ENCODE measurements at regions not wholly inside any gene's neighbourhood (a gene's known extent, or its start where the extent isn't known, plus 50 kb on each side); places are given as distances from the start of the nearest gene placed in this dataset.
"Not testable (repeated sequence)": the region's sequence is repeated elsewhere in the genome, so short reads cannot be mapped to it uniquely, and the experiment has no call there.

- Histone ChIP-seq H3K27ac (ENCODE audit: low read depth, low read length) (no peak overlapping the region), H3K36me3 (ENCODE audit: control insufficient read depth, insufficient read depth, low read length) (no peaks in the 10 kb centered on the region), H3K9me3 (ENCODE audit: control insufficient read depth, low read length) (no peaks in the 10 kb centered on the region), H3K4me1 (ENCODE audit: control insufficient read depth, insufficient read depth, low read length) (no peaks in the 10 kb centered on the region), H3K9ac (ENCODE audit: extremely low read depth, low read length, poor library complexity, severe bottlenecking) (no peak overlapping the region), H3K4me3 (ENCODE audit: low read length) (no peak overlapping the region), H3K27me3 (ENCODE audit: control insufficient read depth, insufficient read depth, low read length, poor library complexity, severe bottlenecking) (no peaks in the 10 kb centered on the region)
- Mint-ChIP-seq H3K9me3 (no peaks in the 10 kb centered on the region), H3K27me3 (ENCODE audit: insufficient read depth) (no peaks in the 10 kb centered on the region), H3K4me3 (no peak overlapping the region), H3K4me1 (no peaks in the 10 kb centered on the region), H3K27ac (no peak overlapping the region), H3K36me3 (ENCODE audit: low read depth) (no peaks in the 10 kb centered on the region)
- DNase-seq = no peak
- 71 to 100% methylated on average over 1 of the region's 1 CpG for WGBS, 2 experiments (ENCODE audit: insufficient coverage in 1 of 2, insufficient read length in 1 of 2)
- no peak for TF ChIP-seq CTCF (conservative IDR thresholded peaks at IDR 0.05)
These were observed 109.3 kb upstream of the MDFIC start for GRCh38 chr7:114812570-114812969.

- no peak for DNase-seq
These were observed 108.3 kb upstream of the MDFIC start for GRCh38 chr7:114813624-114814023.

GRCh38 chr7:114817036-114817435 is 104.9 kb upstream of the MDFIC start:
- H3K4me3 ChIP-seq (ENCODE audit: low read length); H3K27me3 Mint-ChIP-seq (ENCODE audit: insufficient read depth); H3K4me1 ChIP-seq (ENCODE audit: control insufficient read depth, insufficient read depth, low read length); H3K9me3 Mint-ChIP-seq; H3K9me3 ChIP-seq (ENCODE audit: control insufficient read depth, low read length); H3K27me3 ChIP-seq (ENCODE audit: control insufficient read depth, insufficient read depth, low read length, poor library complexity, severe bottlenecking); H3K9ac ChIP-seq (ENCODE audit: extremely low read depth, low read length, poor library complexity, severe bottlenecking); H3K4me3 Mint-ChIP-seq; DNase-seq; H3K36me3 ChIP-seq (ENCODE audit: control insufficient read depth, insufficient read depth, low read length); H3K36me3 Mint-ChIP-seq (ENCODE audit: low read depth); H3K27ac ChIP-seq (ENCODE audit: low read depth, low read length); H3K27ac Mint-ChIP-seq: not testable (repeated sequence)
- H3K4me1 Mint-ChIP-seq = peaks cover 12% of the 10 kb centered on the region
- 81 to 93% methylated on average over 2 to 7 of the region's 7 CpGs for WGBS, 2 experiments (ENCODE audit: insufficient coverage in 1 of 2, insufficient read length in 1 of 2)

More at GRCh38 chr7:114813624-114814023, 108.3 kb upstream of the MDFIC start:
- Histone ChIP-seq H3K4me3 (ENCODE audit: low read length) (no peak overlapping the region), H3K27ac (ENCODE audit: low read depth, low read length) (no peak overlapping the region), H3K9me3 (ENCODE audit: control insufficient read depth, low read length) (no peaks in the 10 kb centered on the region), H3K4me1 (ENCODE audit: control insufficient read depth, insufficient read depth, low read length) (no peaks in the 10 kb centered on the region), H3K9ac (ENCODE audit: extremely low read depth, low read length, poor library complexity, severe bottlenecking) (no peak overlapping the region), H3K27me3 (ENCODE audit: control insufficient read depth, insufficient read depth, low read length, poor library complexity, severe bottlenecking) (no peaks in the 10 kb centered on the region), H3K36me3 (ENCODE audit: control insufficient read depth, insufficient read depth, low read length) (no peaks in the 10 kb centered on the region)
- Mint-ChIP-seq H3K4me1 (no peaks in the 10 kb centered on the region), H3K4me3 (no peak overlapping the region), H3K9me3 (no peaks in the 10 kb centered on the region), H3K27me3 (ENCODE audit: insufficient read depth) (no peaks in the 10 kb centered on the region), H3K27ac (no peak overlapping the region), H3K36me3 (ENCODE audit: low read depth) (no peaks in the 10 kb centered on the region)
- WGBS, 2 experiments (ENCODE audit: insufficient coverage in 1 of 2, insufficient read length in 1 of 2) = 93 to 97% methylated on average over 3 of the region's 3 CpGs
- TF ChIP-seq CTCF (conservative IDR thresholded peaks at IDR 0.05) = no peak

- WGBS, 2 experiments (ENCODE audit: insufficient coverage in 1 of 2, insufficient read length in 1 of 2) = 82 to 100% methylated on average over 1 to 3 of the region's 3 CpGs
- H3K4me1 Mint-ChIP-seq = peaks cover 14% of the 10 kb centered on the region
- H3K9me3 Mint-ChIP-seq = no peaks in the 10 kb centered on the region
These were observed 103.4 kb upstream of the MDFIC start for GRCh38 chr7:114818501-114818900.

More at GRCh38 chr7:114818501-114818900, 103.4 kb upstream of the MDFIC start:
- no peak for DNase-seq
- no peak overlapping the region for H3K27ac ChIP-seq (ENCODE audit: low read depth, low read length)
- H3K36me3 Mint-ChIP-seq (ENCODE audit: low read depth) = no peaks in the 10 kb centered on the region
- H3K4me3 Mint-ChIP-seq = no peak overlapping the region
- no peaks in the 10 kb centered on the region for H3K4me1 ChIP-seq (ENCODE audit: control insufficient read depth, insufficient read depth, low read length)
- H3K27me3 Mint-ChIP-seq (ENCODE audit: insufficient read depth) = no peaks in the 10 kb centered on the region
- no peak for TF ChIP-seq CTCF (conservative IDR thresholded peaks at IDR 0.05)
- no peak overlapping the region for H3K9ac ChIP-seq (ENCODE audit: extremely low read depth, low read length, poor library complexity, severe bottlenecking)
- H3K4me3 ChIP-seq (ENCODE audit: low read length) = no peak overlapping the region
- H3K27ac Mint-ChIP-seq = no peak overlapping the region
- no peaks in the 10 kb centered on the region for H3K36me3 ChIP-seq (ENCODE audit: control insufficient read depth, insufficient read depth, low read length)
- H3K27me3 ChIP-seq (ENCODE audit: control insufficient read depth, insufficient read depth, low read length, poor library complexity, severe bottlenecking) = no peaks in the 10 kb centered on the region
- H3K9me3 ChIP-seq (ENCODE audit: control insufficient read depth, low read length) = no peaks in the 10 kb centered on the region
